AG09319 (cell line): ENCODE measurements at regions not wholly inside any gene's neighbourhood (a gene's known extent, or its start where the extent isn't known, plus 50 kb on each side); places are given as distances from the start of the nearest gene placed in this dataset.
"Not testable (repeated sequence)": the region's sequence is repeated elsewhere in the genome, so short reads cannot be mapped to it uniquely, and the experiment has no call there.

Experiments
- DNase-seq: peaks from one replicate; pipeline ENCODE4 v3.0.0-alpha.2; 2010; ENCODE audit warnings: low read depth; ENCODE audit errors: extremely low read depth
- TF ChIP-seq, protein P1 (sequence below): IDR thresholded peaks from 2 replicates; pipeline ENCODE4 v1.5.1; 2011; ENCODE audit warnings: low read depth, mild to moderate bottlenecking, inconsistent platforms, low read length, moderate library complexity

DNA sequence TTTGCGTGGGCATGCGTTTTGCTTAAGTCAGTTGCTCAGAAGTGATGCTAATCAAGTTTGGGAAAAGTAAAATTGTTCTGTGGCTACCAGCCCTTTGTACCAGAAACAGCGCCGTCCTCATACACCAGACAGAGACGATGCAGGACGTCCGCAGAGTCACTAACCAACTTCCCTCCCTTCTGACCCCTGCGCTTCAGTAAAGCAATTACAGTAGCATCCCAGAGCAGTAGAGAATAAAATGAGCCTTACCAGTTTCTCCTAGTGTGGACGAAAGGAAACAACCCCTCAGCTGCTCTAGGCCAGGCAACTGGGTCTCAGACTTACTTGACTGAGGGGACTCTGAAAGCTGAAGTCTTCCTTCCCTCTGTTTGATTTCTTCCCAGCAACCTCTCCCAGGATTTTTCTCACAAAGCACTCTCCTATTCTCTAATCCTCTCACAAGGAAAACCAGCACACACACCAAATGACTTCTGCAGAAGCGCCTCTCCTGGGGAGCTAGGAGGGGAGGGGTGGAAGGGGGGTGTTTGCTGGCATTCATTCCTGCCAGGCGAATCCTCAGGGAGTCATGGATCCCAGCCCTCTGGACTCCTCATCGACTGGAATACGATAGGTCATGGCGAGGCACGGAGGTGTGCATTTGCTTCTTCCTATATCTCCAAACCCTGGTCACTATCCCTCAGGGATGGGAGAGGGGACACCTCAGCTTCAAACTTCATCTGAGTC is 56.0 kb upstream of the MID1 start:
- TF ChIP-seq, protein P1, sequence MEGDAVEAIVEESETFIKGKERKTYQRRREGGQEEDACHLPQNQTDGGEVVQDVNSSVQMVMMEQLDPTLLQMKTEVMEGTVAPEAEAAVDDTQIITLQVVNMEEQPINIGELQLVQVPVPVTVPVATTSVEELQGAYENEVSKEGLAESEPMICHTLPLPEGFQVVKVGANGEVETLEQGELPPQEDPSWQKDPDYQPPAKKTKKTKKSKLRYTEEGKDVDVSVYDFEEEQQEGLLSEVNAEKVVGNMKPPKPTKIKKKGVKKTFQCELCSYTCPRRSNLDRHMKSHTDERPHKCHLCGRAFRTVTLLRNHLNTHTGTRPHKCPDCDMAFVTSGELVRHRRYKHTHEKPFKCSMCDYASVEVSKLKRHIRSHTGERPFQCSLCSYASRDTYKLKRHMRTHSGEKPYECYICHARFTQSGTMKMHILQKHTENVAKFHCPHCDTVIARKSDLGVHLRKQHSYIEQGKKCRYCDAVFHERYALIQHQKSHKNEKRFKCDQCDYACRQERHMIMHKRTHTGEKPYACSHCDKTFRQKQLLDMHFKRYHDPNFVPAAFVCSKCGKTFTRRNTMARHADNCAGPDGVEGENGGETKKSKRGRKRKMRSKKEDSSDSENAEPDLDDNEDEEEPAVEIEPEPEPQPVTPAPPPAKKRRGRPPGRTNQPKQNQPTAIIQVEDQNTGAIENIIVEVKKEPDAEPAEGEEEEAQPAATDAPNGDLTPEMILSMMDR = no peak
- no peak for DNase-seq

DNA sequence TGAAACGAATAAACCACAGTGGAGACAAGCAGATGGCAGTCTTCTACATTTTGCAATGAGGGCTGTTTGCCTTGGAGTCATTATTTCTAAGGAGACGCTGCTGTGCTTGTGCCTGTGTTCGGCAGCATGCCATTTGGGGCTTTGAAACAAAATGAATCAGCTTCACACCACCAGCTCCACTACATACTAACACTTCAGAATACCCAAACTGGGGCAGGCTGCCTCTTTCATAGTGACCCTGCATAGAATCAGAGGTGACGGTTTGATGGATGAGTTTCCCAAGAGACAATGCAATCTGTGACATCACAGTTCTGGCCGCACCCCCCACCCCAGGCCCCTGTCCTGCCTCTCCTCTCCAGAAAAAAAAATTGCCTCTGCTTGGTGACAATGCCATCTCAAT is 57.1 kb upstream of the MID1 start:
- no peak for DNase-seq
- TF ChIP-seq, protein P1 = no peak

DNA sequence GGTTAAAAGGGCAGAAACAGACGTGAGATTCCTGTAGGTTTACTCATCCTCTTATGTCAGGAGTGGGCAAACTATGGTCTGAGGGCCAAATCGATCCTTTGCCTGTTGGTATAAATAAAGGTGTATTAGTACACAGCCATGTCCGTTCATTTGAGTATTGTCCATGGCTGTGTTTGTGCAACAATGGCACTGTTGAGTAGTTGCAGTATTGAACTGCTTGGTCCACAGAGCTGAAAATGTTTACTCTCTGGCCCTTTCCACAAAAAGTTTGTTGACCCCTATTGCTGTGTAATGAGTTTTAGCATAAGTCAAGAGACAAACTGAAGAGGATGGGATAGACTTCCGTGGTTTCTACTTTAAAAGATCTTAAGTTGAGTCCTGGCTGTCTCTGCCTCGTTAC is 59.0 kb upstream of the MID1 start:
- no peak for DNase-seq
- TF ChIP-seq, protein P1 = no peak

DNA sequence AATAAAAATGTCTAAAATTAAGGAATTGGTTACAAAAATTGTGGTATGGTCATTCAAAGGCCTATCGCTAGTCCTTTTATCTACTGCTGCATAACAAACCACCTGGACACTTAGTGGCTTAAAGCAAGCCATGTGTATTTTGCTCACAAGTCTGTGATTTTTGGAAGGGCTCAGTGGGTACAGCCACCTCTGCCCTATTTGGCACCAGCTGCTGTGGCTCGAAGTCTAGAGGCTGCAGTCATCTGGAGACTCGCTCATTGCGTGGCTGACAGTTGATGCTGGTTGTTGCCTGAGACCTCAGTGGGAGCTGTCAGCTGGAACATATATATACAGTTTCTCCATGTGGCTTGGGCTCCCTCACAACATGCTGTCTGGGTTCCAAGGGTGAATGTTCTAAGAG is 60.8 kb upstream of the MID1 start:
- TF ChIP-seq, protein P1 = no peak
- DNase-seq = no peak

DNA sequence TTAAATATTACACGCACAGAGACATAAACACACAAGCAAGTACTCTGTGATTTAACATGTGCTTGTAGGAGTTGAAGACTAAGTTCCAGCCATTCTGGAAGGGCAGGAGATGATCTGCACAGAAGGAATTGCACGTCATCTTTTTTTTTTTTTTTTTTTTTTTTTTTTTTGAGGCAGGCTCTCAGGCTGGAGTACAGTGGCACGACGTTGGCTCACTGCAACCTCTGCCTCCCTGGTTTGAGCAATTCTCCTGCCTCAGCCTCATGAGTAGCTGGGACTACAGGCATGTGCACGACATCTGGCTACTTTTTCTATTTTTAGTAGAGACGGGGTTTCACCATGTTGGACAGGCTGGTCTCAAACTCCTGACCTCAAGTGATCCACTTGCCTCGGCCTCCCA is 63.2 kb upstream of the MID1 start:
- peak; percentile 7 for DNase-seq

DNA sequence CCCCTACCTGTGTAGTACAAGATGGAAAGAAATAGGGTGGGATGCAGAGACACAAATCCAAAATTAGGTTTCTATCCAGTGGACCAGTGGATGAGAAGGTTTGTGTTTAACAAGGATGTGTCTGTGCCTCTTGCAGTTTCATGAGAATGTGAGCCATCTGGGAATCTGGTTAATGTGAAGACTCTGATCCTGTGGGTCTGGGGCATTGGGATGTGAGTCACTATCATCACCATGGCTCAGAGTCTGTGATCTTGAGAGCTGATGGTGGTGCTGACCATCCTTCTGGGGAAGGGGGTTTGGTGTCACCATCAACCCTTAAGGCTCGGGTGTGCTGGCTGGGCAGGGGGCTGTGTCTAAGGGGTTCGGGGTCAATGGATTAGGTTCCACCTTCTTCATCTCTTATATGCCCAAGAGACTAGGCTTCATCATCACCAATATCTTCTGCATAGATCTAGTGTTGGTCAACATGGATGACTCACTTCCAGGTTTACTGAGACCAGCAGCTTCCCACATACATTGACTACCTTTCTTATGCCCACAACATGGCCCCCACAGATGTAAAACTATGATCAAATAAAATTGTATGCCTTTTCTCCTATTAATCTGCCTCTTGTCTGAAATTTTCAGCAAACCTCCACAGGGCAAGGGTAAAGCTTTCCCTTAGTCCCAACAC is 65.7 kb upstream of the MID1 start:
- TF ChIP-seq, protein P1 = no peak
- no peak for DNase-seq

DNA sequence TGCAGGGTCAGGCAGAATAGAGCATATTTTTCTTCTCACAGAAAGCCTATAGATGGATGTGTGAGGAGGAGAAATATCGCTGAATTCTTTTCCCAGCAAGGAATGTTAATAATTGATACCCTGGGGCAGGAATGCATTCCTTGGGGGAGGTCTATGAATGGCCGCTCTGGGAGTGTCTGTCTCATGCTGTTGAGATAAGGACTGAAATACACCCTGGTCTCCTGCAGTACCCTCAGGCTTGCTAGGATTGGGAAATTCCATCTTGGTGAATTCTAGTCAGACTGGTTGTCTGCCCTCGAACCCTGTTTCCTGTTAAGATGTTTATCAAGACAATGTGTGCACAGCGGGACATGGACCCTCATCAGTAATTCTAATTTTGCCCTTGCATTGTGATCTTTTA is 71.4 kb upstream of the MID1 start:
- DNase-seq = not testable (repeated sequence)

DNA sequence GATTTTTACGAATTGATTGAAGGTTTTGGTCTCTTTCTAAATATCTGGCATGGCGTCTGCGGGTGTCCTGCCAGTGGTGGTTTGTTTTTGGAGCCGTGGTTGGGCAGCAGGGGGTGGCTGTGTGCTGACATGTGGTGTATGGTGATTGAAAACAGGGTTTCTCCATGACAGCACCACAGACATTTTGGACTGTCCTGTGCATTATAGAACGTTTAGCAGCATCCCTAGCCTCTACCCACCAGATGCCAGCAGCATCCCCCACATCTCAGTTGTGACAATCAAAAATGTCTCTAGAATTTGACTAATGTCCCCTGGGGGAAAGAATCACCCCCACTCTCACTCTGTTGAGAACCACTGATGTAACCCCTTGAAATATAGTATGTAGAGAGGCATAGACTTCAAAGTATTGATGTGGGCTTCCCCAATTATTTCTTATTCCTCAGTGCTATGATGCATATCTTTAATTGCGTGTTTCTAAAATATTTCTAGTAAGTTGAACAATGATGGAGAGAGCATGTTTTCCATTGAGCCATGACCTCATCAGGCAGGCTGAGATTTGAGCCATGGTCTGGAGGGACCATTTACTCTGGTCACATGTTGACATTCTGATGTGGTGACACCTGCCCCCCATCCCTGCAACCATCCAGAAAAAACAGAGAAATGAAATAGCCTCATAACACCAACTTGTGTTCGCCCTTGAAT is 77.4 kb upstream of the MID1 start:
- no peak for DNase-seq
- TF ChIP-seq, protein P1 = no peak
